Progenitor cell of endocrine pancreas (in vitro differentiated cells): ENCODE measurements at regions not wholly inside any gene's neighbourhood (a gene's known extent, or its start where the extent isn't known, plus 50 kb on each side); places are given as distances from the start of the nearest gene placed in this dataset.
"Not testable (repeated sequence)": the region's sequence is repeated elsewhere in the genome, so short reads cannot be mapped to it uniquely, and the experiment has no call there.

Source experiments
- DNase-seq: peaks from one replicate; pipeline ENCODE4 v3.0.0; 2021; ENCODE audit warnings: low spot score; ENCODE audit not compliant: unreplicated experiment
- H3K27ac Mint-ChIP-seq: 2 replicates; pipeline ENCODE4 v1.8.0; 2021; ENCODE audit warnings: mild to moderate bottlenecking, moderate library complexity, mixed read lengths
- H3K27me3 Mint-ChIP-seq: 2 replicates; pipeline ENCODE4 v1.8.0; 2021; ENCODE audit warnings: mixed read lengths
- H3K36me3 Mint-ChIP-seq: 2 replicates; pipeline ENCODE4 v1.8.0; 2022; ENCODE audit warnings: mixed read lengths; ENCODE audit not compliant: insufficient read depth
- H3K4me1 Mint-ChIP-seq: 2 replicates; pipeline ENCODE4 v1.8.0; 2021; ENCODE audit warnings: low read depth, mixed read lengths
- H3K4me3 Mint-ChIP-seq: 2 replicates; pipeline ENCODE4 v1.8.0; 2021; ENCODE audit warnings: low read depth, mild to moderate bottlenecking, moderate library complexity, mixed read lengths
- H3K9me3 Mint-ChIP-seq: 2 replicates; pipeline ENCODE4 v1.8.0; 2021; ENCODE audit warnings: low read depth, mixed read lengths
- CTCF ChIP-seq: fragments of 200-600 bp; sonication (generic); IDR thresholded peaks from one replicate; pipeline ENCODE4 v1.5.0; 2021; ENCODE audit warnings: antibody characterized with exemption, mild to moderate bottlenecking; ENCODE audit not compliant: unreplicated experiment

GRCh38 chr12:68534108-68534507 lies 76.6 kb upstream of the RAP1B start:
- Mint-ChIP-seq H3K4me3 (no peak overlapping the region), H3K27me3 (no peaks in the 10 kb centered on the region), H3K9me3 (no peaks in the 10 kb centered on the region), H3K4me1 (no peaks in the 10 kb centered on the region), H3K27ac (no peak overlapping the region), H3K36me3 (no peaks in the 10 kb centered on the region)
- TF ChIP-seq CTCF: no peak
- no peak for DNase-seq

- H3K27ac Mint-ChIP-seq: no peak overlapping the region
- no peaks in the 10 kb centered on the region for H3K27me3 Mint-ChIP-seq
- DNase-seq: no peak
- peaks cover 8% of the 10 kb centered on the region for H3K9me3 Mint-ChIP-seq
- H3K4me3 Mint-ChIP-seq: no peak overlapping the region
- peaks cover 1% of the 10 kb centered on the region for H3K4me1 Mint-ChIP-seq
- TF ChIP-seq CTCF: no peak
- H3K36me3 Mint-ChIP-seq: peaks cover 2% of the 10 kb centered on the region
Measured at GRCh38 chr12:68536885-68537485, 73.7 kb upstream of the RAP1B start.

- DNase-seq: no peak
- H3K27me3 Mint-ChIP-seq: no peaks in the 10 kb centered on the region
- H3K4me1 Mint-ChIP-seq: peaks cover 1% of the 10 kb centered on the region
- H3K36me3 Mint-ChIP-seq: peaks cover 2% of the 10 kb centered on the region
- H3K9me3 Mint-ChIP-seq: peaks cover 8% of the 10 kb centered on the region
- no peak for TF ChIP-seq CTCF
- H3K27ac Mint-ChIP-seq: no peak overlapping the region
- no peak overlapping the region for H3K4me3 Mint-ChIP-seq
Measured at GRCh38 chr12:68537571-68537970, 73.1 kb upstream of the RAP1B start.

GRCh38 chr12:68538726-68539614 lies 71.7 kb upstream of the RAP1B start:
- Mint-ChIP-seq H3K36me3 (peaks cover 2% of the 10 kb centered on the region), H3K4me3 (no peak overlapping the region), H3K9me3 (peaks cover 8% of the 10 kb centered on the region), H3K27ac (no peak overlapping the region), H3K27me3 (no peaks in the 10 kb centered on the region), H3K4me1 (peaks cover 1% of the 10 kb centered on the region)
- no peak for DNase-seq
- no peak for TF ChIP-seq CTCF

- H3K9me3 Mint-ChIP-seq: peaks cover 12% of the 10 kb centered on the region
- peaks cover 2% of the 10 kb centered on the region for H3K36me3 Mint-ChIP-seq
- no peak for TF ChIP-seq CTCF
- no peak overlapping the region for H3K4me3 Mint-ChIP-seq
- no peak overlapping the region for H3K27ac Mint-ChIP-seq
- DNase-seq: no peak
- H3K4me1 Mint-ChIP-seq: peaks cover 1% of the 10 kb centered on the region
- H3K27me3 Mint-ChIP-seq: no peaks in the 10 kb centered on the region
Measured at GRCh38 chr12:68539615-68539952, 71.1 kb upstream of the RAP1B start.

- peaks cover 12% of the 10 kb centered on the region for H3K9me3 Mint-ChIP-seq
- not testable (repeated sequence) for H3K36me3 Mint-ChIP-seq, H3K27ac Mint-ChIP-seq, H3K27me3 Mint-ChIP-seq, H3K4me3 Mint-ChIP-seq, H3K4me1 Mint-ChIP-seq, DNase-seq
Measured at GRCh38 chr12:68540768-68541167, 69.9 kb upstream of the RAP1B start.

- not testable (repeated sequence) for H3K27me3 Mint-ChIP-seq, DNase-seq
- peaks cover 24% of the 10 kb centered on the region for H3K9me3 Mint-ChIP-seq
Measured at GRCh38 chr12:68547318-68547717, 63.4 kb upstream of the RAP1B start.

GRCh38 chr12:68552605-68553195 lies 58.0 kb upstream of the RAP1B start:
- H3K4me3 Mint-ChIP-seq, H3K27ac Mint-ChIP-seq, DNase-seq, H3K36me3 Mint-ChIP-seq, H3K4me1 Mint-ChIP-seq, H3K27me3 Mint-ChIP-seq: not testable (repeated sequence)
- peaks cover 14% of the 10 kb centered on the region for H3K9me3 Mint-ChIP-seq

More at GRCh38 chr12:68547318-68547717, 63.4 kb upstream of the RAP1B start:
- not testable (repeated sequence) for H3K36me3 Mint-ChIP-seq, H3K27ac Mint-ChIP-seq, H3K4me3 Mint-ChIP-seq, H3K4me1 Mint-ChIP-seq
